SH-SY5Y (cell line): ENCODE measurements at regions not wholly inside any gene's neighbourhood (a gene's known extent, or its start where the extent isn't known, plus 50 kb on each side); places are given as distances from the start of the nearest gene placed in this dataset.

Experiments
- GATA2 ChIP-seq: IDR thresholded peaks from 2 replicates; pipeline ENCODE4 v1.6.1; 2011; ENCODE audit warnings: mild to moderate bottlenecking, low read depth, low read length
- GATA3 ChIP-seq: IDR thresholded peaks from 2 replicates; pipeline ENCODE4 v1.6.1; 2011; ENCODE audit warnings: low read depth, mild to moderate bottlenecking, low read length, moderate library complexity

DNA sequence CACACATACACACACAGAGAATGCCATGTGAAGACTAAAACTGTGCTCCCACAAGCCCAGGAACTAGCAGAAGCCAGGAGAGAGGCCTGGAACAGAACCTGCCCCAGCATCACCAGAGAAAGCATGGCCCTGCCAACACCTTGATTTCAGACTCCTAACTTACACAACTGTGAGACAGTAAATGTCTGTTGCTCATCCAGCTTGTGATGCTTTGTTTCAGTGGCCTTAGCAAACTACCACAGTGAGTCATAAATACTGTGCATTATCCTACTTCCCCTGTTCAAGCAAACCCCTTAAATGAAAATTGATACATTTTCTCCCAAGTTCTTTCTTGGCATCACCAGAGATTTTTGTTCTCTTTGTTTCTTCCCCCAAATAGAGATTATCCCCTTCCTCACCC, 1539.4 kb upstream of the TENM4 start:
- TF ChIP-seq GATA2, result no peak
- TF ChIP-seq GATA3, result no peak
